Skeletal muscle tissue (tissue), 3 donors: ENCODE measurements at regions not wholly inside any gene's neighbourhood (a gene's known extent, or its start where the extent isn't known, plus 50 kb on each side); places are given as distances from the start of the nearest gene placed in this dataset.

Experiments used
- H3K27ac ChIP-seq: one replicate; pipeline ENCODE4 v1.7.0; 2013; ENCODE audit warnings: mild to moderate bottlenecking, low read depth, low read length, inconsistent platforms
- H3K27me3 ChIP-seq, 3 donors: one replicate each; pipeline ENCODE4 v1.7.0; 2013; ENCODE audit warnings: low read length in 3 of 3; ENCODE audit not compliant: control insufficient read depth in 3 of 3, insufficient read depth in 3 of 3
- H3K36me3 ChIP-seq, 3 donors: one replicate each; pipeline ENCODE4 v1.7.0; 2013; ENCODE audit warnings: low read length in 3 of 3; ENCODE audit not compliant: control insufficient read depth in 3 of 3, insufficient read depth in 3 of 3
- H3K4me1 ChIP-seq, 3 donors: one replicate each; pipeline ENCODE4 v1.7.0; 2013; ENCODE audit warnings: low read length in 3 of 3, mild to moderate bottlenecking in 3 of 3; ENCODE audit not compliant: control insufficient read depth in 3 of 3, insufficient read depth in 3 of 3
- H3K4me3 ChIP-seq, 3 donors: one replicate each; pipeline ENCODE4 v1.7.0; 2013; ENCODE audit warnings: low read length in 3 of 3
- H3K9ac ChIP-seq, 3 donors: one replicate each; pipeline ENCODE4 v1.7.0; 2013; ENCODE audit warnings: low read length in 3 of 3, mild to moderate bottlenecking in 3 of 3, moderate library complexity in 2 of 3, low read depth in 1 of 3
- H3K9me3 ChIP-seq, 3 donors: one replicate each; pipeline ENCODE4 v1.7.0; 2013; ENCODE audit warnings: low read length in 3 of 3; ENCODE audit not compliant: control insufficient read depth in 3 of 3
- donor health status: Osteomylitis.

- Histone ChIP-seq H3K4me3 (no peak overlapping the region), H3K27ac (no peak overlapping the region), H3K36me3 (no peaks in the 10 kb centered on the region), H3K9ac (no peak overlapping the region), H3K4me1 (peaks cover 0 to 14% (median 5%) of the 10 kb centered on the region in 3 donors), H3K9me3 (peaks cover 0 to 3% (median 0%) of the 10 kb centered on the region in 3 donors), H3K27me3 (no peaks in the 10 kb centered on the region)
Observed at GRCh38 chr10:125331056-125331455, 170.7 kb upstream of the CTBP2 start.

GRCh38 chr10:125329056-125329455 is 168.7 kb upstream of the CTBP2 start:
- Histone ChIP-seq H3K36me3 (no peaks in the 10 kb centered on the region), H3K27me3 (no peaks in the 10 kb centered on the region), H3K4me3 (no peak overlapping the region), H3K9me3 (peaks cover 0 to 3% (median 0%) of the 10 kb centered on the region in 3 donors), H3K4me1 (peaks cover 0 to 12% (median 5%) of the 10 kb centered on the region in 3 donors), H3K27ac (no peak overlapping the region), H3K9ac (no peak overlapping the region)

- Histone ChIP-seq H3K36me3 (no peaks in the 10 kb centered on the region), H3K27ac (no peak overlapping the region), H3K9me3 (peaks cover 0 to 13% (median 0%) of the 10 kb centered on the region in 3 donors), H3K27me3 (no peaks in the 10 kb centered on the region), H3K4me3 (no peak overlapping the region), H3K4me1 (no peaks in the 10 kb centered on the region), H3K9ac (no peak overlapping the region)
Observed at GRCh38 chr10:125325326-125325725, 165.0 kb upstream of the CTBP2 start.

GRCh38 chr10:125316436-125316835 is 156.1 kb upstream of the CTBP2 start:
- Histone ChIP-seq H3K36me3 (no peaks in the 10 kb centered on the region), H3K27ac (no peak overlapping the region), H3K4me1 (no peaks in the 10 kb centered on the region), H3K9me3 (peaks cover 0 to 4% (median 0%) of the 10 kb centered on the region in 3 donors), H3K27me3 (no peaks in the 10 kb centered on the region), H3K9ac (no peak overlapping the region), H3K4me3 (no peak overlapping the region)

GRCh38 chr10:125300937-125301336 is 140.6 kb upstream of the CTBP2 start:
- no peak overlapping the region for H3K9ac ChIP-seq

GRCh38 chr10:125299461-125299860 is 139.1 kb upstream of the CTBP2 start:
- Histone ChIP-seq H3K9me3 (no peaks in the 10 kb centered on the region), H3K9ac (no peak overlapping the region), H3K36me3 (no peaks in the 10 kb centered on the region), H3K27me3 (peaks cover 0 to 2% (median 0%) of the 10 kb centered on the region in 3 donors), H3K4me3 (no peak overlapping the region), H3K27ac (no peak overlapping the region), H3K4me1 (no peaks in the 10 kb centered on the region)

More at GRCh38 chr10:125300937-125301336, 140.6 kb upstream of the CTBP2 start:
- Histone ChIP-seq H3K27ac (no peak overlapping the region), H3K4me1 (no peaks in the 10 kb centered on the region), H3K9me3 (no peaks in the 10 kb centered on the region), H3K4me3 (no peak overlapping the region), H3K36me3 (no peaks in the 10 kb centered on the region), H3K27me3 (peaks cover 0 to 2% (median 0%) of the 10 kb centered on the region in 3 donors)

- Histone ChIP-seq H3K9me3 (no peaks in the 10 kb centered on the region), H3K27me3 (peaks cover 0 to 3% (median 0%) of the 10 kb centered on the region in 3 donors), H3K36me3 (no peaks in the 10 kb centered on the region), H3K27ac (no peak overlapping the region), H3K9ac (no peak overlapping the region), H3K4me1 (no peaks in the 10 kb centered on the region), H3K4me3 (no peak overlapping the region)
Observed at GRCh38 chr10:125296598-125296997, 136.2 kb upstream of the CTBP2 start.

GRCh38 chr10:125294109-125294508 is 133.7 kb upstream of the CTBP2 start:
- Histone ChIP-seq H3K27me3 (peaks cover 0 to 8% (median 0%) of the 10 kb centered on the region in 3 donors), H3K27ac (no peak overlapping the region), H3K9me3 (no peaks in the 10 kb centered on the region), H3K36me3 (no peaks in the 10 kb centered on the region), H3K4me3 (no peak overlapping the region), H3K9ac (no peak overlapping the region), H3K4me1 (no peaks in the 10 kb centered on the region)

- no peaks in the 10 kb centered on the region for H3K9me3 ChIP-seq
- no peak overlapping the region for H3K9ac ChIP-seq
- no peaks in the 10 kb centered on the region for H3K36me3 ChIP-seq
- H3K4me1 ChIP-seq, result no peaks in the 10 kb centered on the region
- H3K27ac ChIP-seq, result no peak overlapping the region
- peaks cover 0 to 8% (median 3%) of the 10 kb centered on the region in 3 donors for H3K27me3 ChIP-seq
- H3K4me3 ChIP-seq, result no peak overlapping the region
Observed at GRCh38 chr10:125291836-125292235, 131.5 kb upstream of the CTBP2 start.

- H3K4me3 ChIP-seq, result no peak overlapping the region
- no peak overlapping the region for H3K27ac ChIP-seq
- H3K9me3 ChIP-seq, result no peaks in the 10 kb centered on the region
- no peak overlapping the region for H3K9ac ChIP-seq
- H3K4me1 ChIP-seq, result no peaks in the 10 kb centered on the region
- H3K36me3 ChIP-seq, result no peaks in the 10 kb centered on the region
- peaks cover 5 to 13% (median 9%) of the 10 kb centered on the region in 3 donors for H3K27me3 ChIP-seq
Observed at GRCh38 chr10:125289461-125289860, 129.1 kb upstream of the CTBP2 start.
